ENCODE measurements at regions not wholly inside any gene's neighbourhood (a gene's known extent, or its start where the extent isn't known, plus 50 kb on each side); places are given as distances from the start of the nearest gene placed in this dataset.

GRCh38 chr4:32440391-32440790, 1720.2 kb downstream of the PCDH7 start:
- no peak for DNase-seq
- peaks cover 4% of the 10 kb centered on the region for H3K9me3 Mint-ChIP-seq
- no peaks in the 10 kb centered on the region for H3K4me1 Mint-ChIP-seq
- no peaks in the 10 kb centered on the region for H3K27me3 Mint-ChIP-seq
- no peak overlapping the region for H3K4me3 Mint-ChIP-seq
- intact Hi-C loops (cut with micrococcal nuclease): no loop called here
- no peaks in the 10 kb centered on the region for H3K36me3 Mint-ChIP-seq (ENCODE audit: low read depth)
- H3K27ac Mint-ChIP-seq: no peak overlapping the region

- no peak for DNase-seq
- no peaks in the 10 kb centered on the region for H3K27me3 Mint-ChIP-seq
- H3K9me3 Mint-ChIP-seq: peaks cover 7% of the 10 kb centered on the region
- no peak overlapping the region for H3K4me3 Mint-ChIP-seq
- intact Hi-C loops (cut with micrococcal nuclease): no loop called here
- no peak overlapping the region for H3K27ac Mint-ChIP-seq
- H3K36me3 Mint-ChIP-seq (ENCODE audit: low read depth): no peaks in the 10 kb centered on the region
- H3K4me1 Mint-ChIP-seq: no peaks in the 10 kb centered on the region
Observed at GRCh38 chr4:32454482-32454881, 1734.3 kb downstream of the PCDH7 start.

- H3K27ac Mint-ChIP-seq: no peak overlapping the region
- no peak for DNase-seq
- H3K4me3 Mint-ChIP-seq: no peak overlapping the region
- intact Hi-C loops (cut with micrococcal nuclease): no loop called here
- no peaks in the 10 kb centered on the region for H3K27me3 Mint-ChIP-seq
- H3K9me3 Mint-ChIP-seq: peaks cover 7% of the 10 kb centered on the region
- H3K36me3 Mint-ChIP-seq (ENCODE audit: low read depth): no peaks in the 10 kb centered on the region
- no peaks in the 10 kb centered on the region for H3K4me1 Mint-ChIP-seq
Observed at GRCh38 chr4:32455231-32455630, 1735.1 kb downstream of the PCDH7 start.

- H3K27me3 Mint-ChIP-seq: no peaks in the 10 kb centered on the region
- no peak overlapping the region for H3K4me3 Mint-ChIP-seq
- no peaks in the 10 kb centered on the region for H3K4me1 Mint-ChIP-seq
- no peak overlapping the region for H3K27ac Mint-ChIP-seq
- DNase-seq: no peak
- peaks cover 7% of the 10 kb centered on the region for H3K9me3 Mint-ChIP-seq
- no peaks in the 10 kb centered on the region for H3K36me3 Mint-ChIP-seq (ENCODE audit: low read depth)
- intact Hi-C loops (cut with micrococcal nuclease): no loop called here
Observed at GRCh38 chr4:32460972-32461371, 1740.8 kb downstream of the PCDH7 start.

GRCh38 chr4:32462944-32463343, 1742.8 kb downstream of the PCDH7 start:
- no peaks in the 10 kb centered on the region for H3K27me3 Mint-ChIP-seq
- no peaks in the 10 kb centered on the region for H3K4me1 Mint-ChIP-seq
- intact Hi-C loops (cut with micrococcal nuclease): no loop called here
- H3K27ac Mint-ChIP-seq: no peak overlapping the region
- DNase-seq: no peak
- H3K9me3 Mint-ChIP-seq: no peaks in the 10 kb centered on the region
- H3K4me3 Mint-ChIP-seq: no peak overlapping the region
- no peaks in the 10 kb centered on the region for H3K36me3 Mint-ChIP-seq (ENCODE audit: low read depth)

GRCh38 chr4:32470087-32470585, 1750.0 kb downstream of the PCDH7 start:
- H3K27me3 Mint-ChIP-seq: no peaks in the 10 kb centered on the region
- no peaks in the 10 kb centered on the region for H3K4me1 Mint-ChIP-seq
- H3K4me3 Mint-ChIP-seq: no peak overlapping the region
- peaks cover 6% of the 10 kb centered on the region for H3K9me3 Mint-ChIP-seq
- intact Hi-C loops (cut with micrococcal nuclease): no loop called here
- H3K27ac Mint-ChIP-seq: no peak overlapping the region
- H3K36me3 Mint-ChIP-seq (ENCODE audit: low read depth): no peaks in the 10 kb centered on the region
- DNase-seq: no peak

GRCh38 chr4:32472918-32473317, 1752.7 kb downstream of the PCDH7 start:
- intact Hi-C loops (cut with micrococcal nuclease): no loop called here
- Mint-ChIP-seq H3K4me3 (no peak overlapping the region), H3K27me3 (no peaks in the 10 kb centered on the region), H3K9me3 (peaks cover 13% of the 10 kb centered on the region), H3K36me3 (ENCODE audit: low read depth) (no peaks in the 10 kb centered on the region), H3K4me1 (no peaks in the 10 kb centered on the region), H3K27ac (no peak overlapping the region)
- DNase-seq: no peak

- H3K4me3 Mint-ChIP-seq: no peak overlapping the region
- H3K9me3 Mint-ChIP-seq: peaks cover 13% of the 10 kb centered on the region
- intact Hi-C loops (cut with micrococcal nuclease): no loop called here
- H3K4me1 Mint-ChIP-seq: no peaks in the 10 kb centered on the region
- no peaks in the 10 kb centered on the region for H3K27me3 Mint-ChIP-seq
- H3K27ac Mint-ChIP-seq: no peak overlapping the region
- DNase-seq: no peak
- H3K36me3 Mint-ChIP-seq (ENCODE audit: low read depth): no peaks in the 10 kb centered on the region
Observed at GRCh38 chr4:32475710-32476109, 1755.5 kb downstream of the PCDH7 start.

DNA sequence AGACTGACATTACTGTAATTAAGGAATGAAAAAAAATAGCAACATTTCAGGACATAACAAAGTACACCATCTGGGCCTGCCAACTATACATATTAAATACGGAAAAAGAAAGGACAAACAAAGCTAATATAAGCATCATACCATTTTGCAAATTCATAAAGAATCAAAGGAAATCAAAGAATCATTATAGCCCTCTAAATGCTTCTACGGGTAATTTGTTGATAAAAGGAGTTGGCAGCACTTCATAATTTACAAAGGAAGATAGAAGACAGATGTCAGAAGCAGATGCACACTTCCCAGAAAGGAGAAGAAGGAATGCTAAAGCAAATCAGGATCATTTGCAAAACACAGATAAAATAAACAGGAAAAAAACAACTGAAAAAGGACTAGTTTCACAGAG, 1757.3 kb downstream of the PCDH7 start:
- Mint-ChIP-seq H3K4me3 (no peak overlapping the region), H3K27me3 (no peaks in the 10 kb centered on the region), H3K36me3 (ENCODE audit: low read depth) (no peaks in the 10 kb centered on the region), H3K4me1 (no peaks in the 10 kb centered on the region), H3K27ac (no peak overlapping the region), H3K9me3 (peaks cover 13% of the 10 kb centered on the region)
- no peak for DNase-seq
- intact Hi-C loops (cut with micrococcal nuclease): no loop called here

DNA sequence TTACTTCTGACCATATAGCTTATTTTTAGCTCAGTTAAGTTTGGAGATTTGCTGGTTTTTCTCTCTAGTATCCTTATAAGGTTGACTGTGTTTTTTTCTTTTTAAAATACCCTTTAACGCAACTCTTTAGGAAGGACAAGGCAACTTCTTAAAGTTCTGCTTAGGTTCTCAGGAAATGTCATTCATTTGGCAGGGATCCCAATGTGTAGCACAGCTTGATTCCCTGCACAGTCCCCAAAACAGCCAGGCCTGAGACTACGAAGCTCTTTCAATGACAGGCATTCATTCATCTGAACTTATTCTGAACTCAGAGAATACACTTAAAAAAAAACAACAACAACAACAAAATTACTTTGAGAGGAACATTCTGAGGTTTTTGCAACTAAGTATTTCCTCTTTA, 1765.8 kb downstream of the PCDH7 start:
- Mint-ChIP-seq H3K4me3 (no peak overlapping the region), H3K4me1 (no peaks in the 10 kb centered on the region), H3K27me3 (no peaks in the 10 kb centered on the region), H3K27ac (no peak overlapping the region), H3K36me3 (ENCODE audit: low read depth) (no peaks in the 10 kb centered on the region), H3K9me3 (no peaks in the 10 kb centered on the region)
- intact Hi-C loops (cut with micrococcal nuclease): no loop called here
- DNase-seq: no peak

DNA sequence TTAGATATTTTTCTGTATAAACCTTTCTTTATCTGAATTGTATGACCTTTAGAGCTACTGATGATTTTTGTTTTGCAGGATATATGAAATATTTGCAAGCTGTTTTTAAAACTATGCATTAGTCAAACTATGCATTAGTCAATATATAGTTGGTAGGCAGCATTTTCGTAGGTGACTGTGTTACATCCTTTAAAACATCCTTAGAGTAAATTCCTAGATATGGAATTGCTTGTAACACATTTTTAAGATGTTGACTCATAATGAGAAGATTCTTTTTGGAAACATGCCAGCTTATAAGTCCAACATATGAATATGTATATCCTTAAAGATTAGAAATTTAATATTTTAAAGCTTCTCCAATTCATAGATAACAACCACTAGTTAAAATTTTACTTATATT, 1768.5 kb downstream of the PCDH7 start:
- no peaks in the 10 kb centered on the region for H3K36me3 Mint-ChIP-seq (ENCODE audit: low read depth)
- no peak overlapping the region for H3K4me3 Mint-ChIP-seq
- no peaks in the 10 kb centered on the region for H3K27me3 Mint-ChIP-seq
- DNase-seq: no peak
- intact Hi-C loops (cut with micrococcal nuclease): no loop called here
- no peak overlapping the region for H3K27ac Mint-ChIP-seq
- no peaks in the 10 kb centered on the region for H3K9me3 Mint-ChIP-seq
- H3K4me1 Mint-ChIP-seq: no peaks in the 10 kb centered on the region

GRCh38 chr4:32499171-32499570, 1779.0 kb downstream of the PCDH7 start:
- no peak overlapping the region for H3K4me3 Mint-ChIP-seq
- intact Hi-C loops (cut with micrococcal nuclease): no loop called here
- no peaks in the 10 kb centered on the region for H3K4me1 Mint-ChIP-seq
- no peaks in the 10 kb centered on the region for H3K36me3 Mint-ChIP-seq (ENCODE audit: low read depth)
- no peaks in the 10 kb centered on the region for H3K27me3 Mint-ChIP-seq
- H3K27ac Mint-ChIP-seq: no peak overlapping the region
- no peaks in the 10 kb centered on the region for H3K9me3 Mint-ChIP-seq
- no peak for DNase-seq

DNA sequence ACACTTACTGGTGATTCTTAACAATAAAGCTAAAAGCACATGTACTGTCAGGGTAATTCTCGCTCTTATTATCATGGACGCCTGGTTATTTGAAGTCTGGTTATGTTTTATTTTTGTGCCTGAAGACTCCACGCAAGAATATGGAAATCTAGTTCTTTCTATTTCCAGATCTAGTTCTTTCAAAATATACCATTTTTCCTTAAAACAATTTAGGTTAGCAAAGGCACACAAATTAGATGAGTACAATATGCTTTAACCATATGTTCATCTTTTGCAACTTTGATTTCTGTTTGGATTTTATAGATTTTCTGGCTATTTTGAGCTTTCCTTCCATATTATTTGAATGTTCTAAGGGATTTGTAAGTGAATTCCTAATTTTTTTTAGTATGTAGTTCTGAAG, 1783.1 kb downstream of the PCDH7 start:
- no peaks in the 10 kb centered on the region for H3K27me3 Mint-ChIP-seq
- intact Hi-C loops (cut with micrococcal nuclease): no loop called here
- H3K4me1 Mint-ChIP-seq: no peaks in the 10 kb centered on the region
- H3K27ac Mint-ChIP-seq: no peak overlapping the region
- H3K4me3 Mint-ChIP-seq: no peak overlapping the region
- peaks cover 5% of the 10 kb centered on the region for H3K9me3 Mint-ChIP-seq
- DNase-seq: no peak
- no peaks in the 10 kb centered on the region for H3K36me3 Mint-ChIP-seq (ENCODE audit: low read depth)

GRCh38 chr4:32506067-32506466, 1785.9 kb downstream of the PCDH7 start:
- H3K9me3 Mint-ChIP-seq: peaks cover 8% of the 10 kb centered on the region
- H3K27ac Mint-ChIP-seq: no peak overlapping the region
- intact Hi-C loops (cut with micrococcal nuclease): no loop called here

DNA sequence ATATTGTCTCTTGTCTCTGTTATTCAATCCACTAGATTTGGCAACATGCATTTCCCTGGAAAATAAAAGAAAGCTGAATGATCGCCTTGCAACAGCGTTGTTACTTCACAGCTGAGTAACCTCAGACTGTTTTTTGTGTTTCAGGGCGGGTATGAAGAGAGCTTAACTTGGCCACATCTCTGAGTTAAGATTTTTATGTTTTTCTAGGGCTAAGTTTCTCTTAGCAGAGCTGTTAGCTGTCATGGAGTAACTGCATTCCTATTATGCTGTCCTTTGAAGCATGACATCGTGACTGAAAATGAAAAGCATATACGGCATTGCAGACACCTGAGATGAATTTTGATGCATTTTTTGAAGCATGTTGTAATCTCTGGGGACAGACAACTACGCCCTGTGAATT, 1798.9 kb downstream of the PCDH7 start:
- H3K36me3 Mint-ChIP-seq (ENCODE audit: low read depth): no peaks in the 10 kb centered on the region
- no peaks in the 10 kb centered on the region for H3K27me3 Mint-ChIP-seq
- no peaks in the 10 kb centered on the region for H3K4me1 Mint-ChIP-seq
- H3K27ac Mint-ChIP-seq: no peak overlapping the region
- H3K9me3 Mint-ChIP-seq: peaks cover 3% of the 10 kb centered on the region
- intact Hi-C loops (cut with micrococcal nuclease): no loop called here
- H3K4me3 Mint-ChIP-seq: no peak overlapping the region
- DNase-seq: no peak

More at GRCh38 chr4:32506067-32506466, 1785.9 kb downstream of the PCDH7 start:
- Mint-ChIP-seq H3K36me3 (ENCODE audit: low read depth) (no peaks in the 10 kb centered on the region), H3K27me3 (no peaks in the 10 kb centered on the region), H3K4me3 (no peak overlapping the region), H3K4me1 (no peaks in the 10 kb centered on the region)
- DNase-seq: no peak
